ENCODE measurements at regions not wholly inside any gene's neighbourhood (a gene's known extent, or its start where the extent isn't known, plus 50 kb on each side); places are given as distances from the start of the nearest gene placed in this dataset.

DNA sequence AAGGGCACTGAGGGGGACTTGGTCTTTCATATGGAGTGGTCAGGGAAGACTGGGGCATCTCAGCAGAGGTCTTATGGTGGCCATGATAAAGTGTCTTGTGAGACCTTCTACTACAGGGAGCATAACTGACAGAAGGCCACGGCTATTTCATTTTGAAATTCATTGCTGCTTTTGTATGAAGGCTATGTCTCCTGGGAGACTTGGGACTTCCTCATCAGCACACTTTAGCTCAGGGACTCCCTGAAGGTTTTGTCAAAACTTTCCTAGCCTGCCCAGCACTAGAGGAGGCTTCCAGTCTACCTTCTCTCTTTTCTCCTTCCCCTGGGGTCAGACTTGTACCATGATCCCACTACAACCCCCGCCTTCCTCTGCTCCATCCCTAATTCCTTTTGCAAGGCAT is 77.2 kb upstream of the RASGRF1 start:
- no peaks in the 10 kb centered on the region for H3K9me3 ChIP-seq (ENCODE audit: insufficient read depth, low read depth, low read length)
- H3K4me1 ChIP-seq (ENCODE audit: insufficient read depth, low read length), result no peaks in the 10 kb centered on the region
- no peaks in the 10 kb centered on the region for H4K20me1 ChIP-seq (ENCODE audit: insufficient read depth, low read length)
- no peak overlapping the region for H3K9ac ChIP-seq (ENCODE audit: low read length)
- no peak overlapping the region for H3K4me2 ChIP-seq (ENCODE audit: low read length)
- H3K36me3 ChIP-seq (ENCODE audit: insufficient read depth, low read length), result no peaks in the 10 kb centered on the region
- no peak overlapping the region for H3K4me3 Mint-ChIP-seq (ENCODE audit: unreplicated experiment)
- H3K36me3 Mint-ChIP-seq (ENCODE audit: low read depth, unreplicated experiment), result no peaks in the 10 kb centered on the region
- peaks cover 24% of the 10 kb centered on the region for H3K4me1 Mint-ChIP-seq (ENCODE audit: low read depth, unreplicated experiment)
- H3K9me3 Mint-ChIP-seq (ENCODE audit: unreplicated experiment), result no peaks in the 10 kb centered on the region
- H3K27ac ChIP-seq (ENCODE audit: low read depth, low read length), result no peak overlapping the region
- H3K27me3 Mint-ChIP-seq (ENCODE audit: low read depth, unreplicated experiment), result peaks cover 8% of the 10 kb centered on the region
- no peak for DNase-seq (ENCODE audit: low read depth)
- no peak overlapping the region for H2AFZ ChIP-seq (ENCODE audit: low read depth, low read length)
- H3K27me3 ChIP-seq (ENCODE audit: insufficient read depth, low read length), result no peaks in the 10 kb centered on the region
- FAIRE-seq, result no peak
- no peaks in the 10 kb centered on the region for H3K79me2 ChIP-seq (ENCODE audit: insufficient read depth, low read length)
- H3K4me3 ChIP-seq (ENCODE audit: insufficient read depth, low read depth, low read length), result no peak overlapping the region
- TF ChIP-seq, protein P1, sequence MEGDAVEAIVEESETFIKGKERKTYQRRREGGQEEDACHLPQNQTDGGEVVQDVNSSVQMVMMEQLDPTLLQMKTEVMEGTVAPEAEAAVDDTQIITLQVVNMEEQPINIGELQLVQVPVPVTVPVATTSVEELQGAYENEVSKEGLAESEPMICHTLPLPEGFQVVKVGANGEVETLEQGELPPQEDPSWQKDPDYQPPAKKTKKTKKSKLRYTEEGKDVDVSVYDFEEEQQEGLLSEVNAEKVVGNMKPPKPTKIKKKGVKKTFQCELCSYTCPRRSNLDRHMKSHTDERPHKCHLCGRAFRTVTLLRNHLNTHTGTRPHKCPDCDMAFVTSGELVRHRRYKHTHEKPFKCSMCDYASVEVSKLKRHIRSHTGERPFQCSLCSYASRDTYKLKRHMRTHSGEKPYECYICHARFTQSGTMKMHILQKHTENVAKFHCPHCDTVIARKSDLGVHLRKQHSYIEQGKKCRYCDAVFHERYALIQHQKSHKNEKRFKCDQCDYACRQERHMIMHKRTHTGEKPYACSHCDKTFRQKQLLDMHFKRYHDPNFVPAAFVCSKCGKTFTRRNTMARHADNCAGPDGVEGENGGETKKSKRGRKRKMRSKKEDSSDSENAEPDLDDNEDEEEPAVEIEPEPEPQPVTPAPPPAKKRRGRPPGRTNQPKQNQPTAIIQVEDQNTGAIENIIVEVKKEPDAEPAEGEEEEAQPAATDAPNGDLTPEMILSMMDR (IDR thresholded peaks at IDR 0.05; ENCODE audit: insufficient read depth, low read depth, low read length), result no peak
- TF ChIP-seq EZH2 (IDR thresholded peaks at IDR 0.05; ENCODE audit: insufficient read depth, low read length), result no peak
- H3K27ac Mint-ChIP-seq (ENCODE audit: unreplicated experiment), result no peak overlapping the region

DNA sequence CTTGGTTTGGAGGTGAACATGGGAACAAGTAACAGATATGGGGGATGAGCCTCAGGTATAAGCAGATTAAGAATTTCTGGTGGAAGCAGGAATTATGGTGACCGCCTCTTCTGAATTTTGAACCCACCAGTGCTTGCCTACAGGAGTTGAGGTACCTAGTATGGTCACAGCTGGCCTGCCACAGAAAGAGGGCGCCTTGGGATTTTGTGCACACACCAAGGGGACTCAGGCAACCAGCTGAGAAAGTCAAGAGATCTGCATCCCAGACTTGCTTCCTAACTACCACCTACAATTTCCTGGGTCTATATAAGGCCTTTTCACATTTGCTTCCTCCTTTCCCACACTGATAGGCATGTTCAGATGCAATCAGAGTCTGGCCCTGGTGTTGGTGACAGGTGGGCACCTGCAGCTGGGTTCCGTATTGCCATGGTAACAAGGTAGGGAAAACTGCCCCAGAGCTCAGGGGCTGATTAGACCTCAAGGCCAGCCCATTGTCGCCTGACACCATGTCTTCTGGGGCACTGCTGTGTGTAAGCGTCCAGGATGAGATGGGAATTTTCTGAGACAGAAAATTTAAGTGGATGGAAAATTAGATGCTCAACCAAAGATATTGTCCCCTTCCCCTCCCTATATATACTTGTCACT is 75.9 kb upstream of the RASGRF1 start:
- Mint-ChIP-seq H3K27ac (ENCODE audit: unreplicated experiment) (no peak overlapping the region), H3K36me3 (ENCODE audit: low read depth, unreplicated experiment) (no peaks in the 10 kb centered on the region), H3K9me3 (ENCODE audit: unreplicated experiment) (no peaks in the 10 kb centered on the region), H3K4me1 (ENCODE audit: low read depth, unreplicated experiment) (peaks cover 17% of the 10 kb centered on the region), H3K4me3 (ENCODE audit: unreplicated experiment) (no peak overlapping the region), H3K27me3 (ENCODE audit: low read depth, unreplicated experiment) (peaks cover 7% of the 10 kb centered on the region)
- no peak for FAIRE-seq
- H3K9ac ChIP-seq (ENCODE audit: low read length), result no peak overlapping the region
- H3K27me3 ChIP-seq (ENCODE audit: insufficient read depth, low read length), result no peaks in the 10 kb centered on the region
- TF ChIP-seq, protein P1 (IDR thresholded peaks at IDR 0.05; ENCODE audit: insufficient read depth, low read depth, low read length), result no peak
- no peak for TF ChIP-seq EZH2 (IDR thresholded peaks at IDR 0.05; ENCODE audit: insufficient read depth, low read length)
- no peak for DNase-seq (ENCODE audit: low read depth)
- no peak overlapping the region for H3K27ac ChIP-seq (ENCODE audit: low read depth, low read length)
- no peaks in the 10 kb centered on the region for H4K20me1 ChIP-seq (ENCODE audit: insufficient read depth, low read length)
- H3K4me3 ChIP-seq (ENCODE audit: insufficient read depth, low read depth, low read length), result no peak overlapping the region
- H3K36me3 ChIP-seq (ENCODE audit: insufficient read depth, low read length), result no peaks in the 10 kb centered on the region
- no peaks in the 10 kb centered on the region for H3K4me1 ChIP-seq (ENCODE audit: insufficient read depth, low read length)
- no peak overlapping the region for H3K4me2 ChIP-seq (ENCODE audit: low read length)
- no peaks in the 10 kb centered on the region for H3K79me2 ChIP-seq (ENCODE audit: insufficient read depth, low read length)
- no peak overlapping the region for H2AFZ ChIP-seq (ENCODE audit: low read depth, low read length)
- H3K9me3 ChIP-seq (ENCODE audit: insufficient read depth, low read depth, low read length), result no peaks in the 10 kb centered on the region

DNA sequence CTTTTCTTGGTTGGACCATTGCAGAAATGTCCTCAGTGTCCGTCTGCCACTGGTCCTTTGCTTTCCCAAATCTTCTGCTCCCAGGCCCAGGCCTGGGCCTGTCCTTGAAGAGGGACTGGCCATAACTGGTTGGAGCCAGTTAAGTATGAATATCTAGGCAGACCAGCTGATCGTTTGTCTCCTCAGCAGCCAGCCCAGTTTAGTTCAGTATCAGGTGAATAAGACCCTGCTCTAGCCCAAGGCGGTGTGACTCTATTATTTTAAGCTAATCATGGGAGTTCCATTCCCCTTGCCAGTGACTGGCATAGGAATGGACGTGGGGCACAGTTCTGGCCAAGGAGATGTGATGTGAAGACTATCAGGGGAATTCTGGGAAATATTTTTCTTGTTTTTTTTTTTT is 73.9 kb upstream of the RASGRF1 start:
- peaks cover 8% of the 10 kb centered on the region for H3K27me3 Mint-ChIP-seq (ENCODE audit: low read depth, unreplicated experiment)
- no peaks in the 10 kb centered on the region for H3K36me3 Mint-ChIP-seq (ENCODE audit: low read depth, unreplicated experiment)
- no peak overlapping the region for H3K4me3 ChIP-seq (ENCODE audit: insufficient read depth, low read depth, low read length)
- H3K79me2 ChIP-seq (ENCODE audit: insufficient read depth, low read length), result no peaks in the 10 kb centered on the region
- no peak overlapping the region for H3K4me3 Mint-ChIP-seq (ENCODE audit: unreplicated experiment)
- H3K4me1 Mint-ChIP-seq (ENCODE audit: low read depth, unreplicated experiment), result peaks cover 9% of the 10 kb centered on the region
- no peaks in the 10 kb centered on the region for H3K4me1 ChIP-seq (ENCODE audit: insufficient read depth, low read length)
- H3K27ac Mint-ChIP-seq (ENCODE audit: unreplicated experiment), result no peak overlapping the region
- no peaks in the 10 kb centered on the region for H4K20me1 ChIP-seq (ENCODE audit: insufficient read depth, low read length)
- no peak overlapping the region for H3K27ac ChIP-seq (ENCODE audit: low read depth, low read length)
- H3K9me3 ChIP-seq (ENCODE audit: insufficient read depth, low read depth, low read length), result no peaks in the 10 kb centered on the region
- H2AFZ ChIP-seq (ENCODE audit: low read depth, low read length), result no peak overlapping the region
- DNase-seq (ENCODE audit: low read depth) (no peak), FAIRE-seq (no peak)
- no peaks in the 10 kb centered on the region for H3K9me3 Mint-ChIP-seq (ENCODE audit: unreplicated experiment)
- H3K36me3 ChIP-seq (ENCODE audit: insufficient read depth, low read length), result no peaks in the 10 kb centered on the region
- H3K27me3 ChIP-seq (ENCODE audit: insufficient read depth, low read length), result no peaks in the 10 kb centered on the region
- no peak overlapping the region for H3K9ac ChIP-seq (ENCODE audit: low read length)
- H3K4me2 ChIP-seq (ENCODE audit: low read length), result no peak overlapping the region
- TF ChIP-seq, protein P1 (IDR thresholded peaks at IDR 0.05; ENCODE audit: insufficient read depth, low read depth, low read length), result no peak
- TF ChIP-seq EZH2 (IDR thresholded peaks at IDR 0.05; ENCODE audit: insufficient read depth, low read length), result no peak

All from astrocyte (in vitro differentiated cells and primary cell).